Transverse colon (tissue), 4 donors: ENCODE measurements at regions not wholly inside any gene's neighbourhood (a gene's known extent, or its start where the extent isn't known, plus 50 kb on each side); places are given as distances from the start of the nearest gene placed in this dataset.

Experiments used
- POLR2A ChIP-seq: fragments of 450-650 bp; IDR thresholded peaks from one replicate; pipeline ENCODE4 v1.6.1; 2016; ENCODE audit warnings: antibody characterized with exemption, mild to moderate bottlenecking, moderate library complexity
- POLR2AphosphoS5 ChIP-seq, 3 donors: sonication (generic); formaldehyde crosslinking; IDR thresholded peaks; one replicate each; pipeline ENCODE4 v1.6.1; 2016; ENCODE audit warnings: antibody characterized with exemption in 3 of 3
- TF ChIP-seq, protein P1 (sequence below), 5 experiments: fragments of 200-600 bp in 3 of 5; fragments of 450-650 bp in 2 of 5; sonication (generic) in 3 of 5; IDR thresholded peaks; 1 replicate in 2 of 5; 2 replicates in 3 of 5; pipeline ENCODE4 v1.5.1; 2016 to 2017; ENCODE audit warnings: antibody characterized with exemption in 5 of 5, inconsistent platforms in 3 of 5, mild to moderate bottlenecking in 2 of 5, moderate library complexity in 1 of 5

DNA sequence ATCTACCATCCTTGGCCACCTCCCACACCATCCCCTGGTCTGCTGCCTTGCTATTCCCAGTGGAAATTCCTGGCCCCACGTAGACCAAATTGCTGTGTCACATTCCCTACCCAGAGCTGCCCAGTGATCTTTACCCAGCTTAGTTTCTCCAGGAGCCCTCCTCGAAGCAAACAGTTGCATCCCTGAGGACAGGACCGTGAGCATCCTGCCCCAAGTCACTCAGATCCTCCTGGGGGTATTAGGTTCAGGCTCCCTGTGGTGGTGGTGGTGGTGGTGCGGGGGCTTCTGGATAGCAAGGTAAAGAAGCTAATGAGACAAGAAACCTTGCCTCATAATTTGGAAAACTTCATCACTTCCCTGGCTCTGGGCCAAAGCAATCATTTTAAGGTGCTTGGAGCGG lies 58.4 kb upstream of the RBM15 start:
- TF ChIP-seq, protein P1, sequence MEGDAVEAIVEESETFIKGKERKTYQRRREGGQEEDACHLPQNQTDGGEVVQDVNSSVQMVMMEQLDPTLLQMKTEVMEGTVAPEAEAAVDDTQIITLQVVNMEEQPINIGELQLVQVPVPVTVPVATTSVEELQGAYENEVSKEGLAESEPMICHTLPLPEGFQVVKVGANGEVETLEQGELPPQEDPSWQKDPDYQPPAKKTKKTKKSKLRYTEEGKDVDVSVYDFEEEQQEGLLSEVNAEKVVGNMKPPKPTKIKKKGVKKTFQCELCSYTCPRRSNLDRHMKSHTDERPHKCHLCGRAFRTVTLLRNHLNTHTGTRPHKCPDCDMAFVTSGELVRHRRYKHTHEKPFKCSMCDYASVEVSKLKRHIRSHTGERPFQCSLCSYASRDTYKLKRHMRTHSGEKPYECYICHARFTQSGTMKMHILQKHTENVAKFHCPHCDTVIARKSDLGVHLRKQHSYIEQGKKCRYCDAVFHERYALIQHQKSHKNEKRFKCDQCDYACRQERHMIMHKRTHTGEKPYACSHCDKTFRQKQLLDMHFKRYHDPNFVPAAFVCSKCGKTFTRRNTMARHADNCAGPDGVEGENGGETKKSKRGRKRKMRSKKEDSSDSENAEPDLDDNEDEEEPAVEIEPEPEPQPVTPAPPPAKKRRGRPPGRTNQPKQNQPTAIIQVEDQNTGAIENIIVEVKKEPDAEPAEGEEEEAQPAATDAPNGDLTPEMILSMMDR (IDR thresholded peaks at IDR 0.05): no peak
- TF ChIP-seq POLR2A (no peak), POLR2AphosphoS5 (IDR thresholded peaks at IDR 0.05) (no peak)
